Stimulated activated naive CD4-positive, alpha-beta T cell treated with Interleukin-2 at 50 U/mL for 16 hours (primary cell): ENCODE measurements at regions not wholly inside any gene's neighbourhood (a gene's known extent, or its start where the extent isn't known, plus 50 kb on each side); places are given as distances from the start of the nearest gene placed in this dataset.

Experiments used
- DNase-seq: peaks from one replicate; lab custom pipeline; 2025; lab: John Stamatoyannopoulos, UW

DNA sequence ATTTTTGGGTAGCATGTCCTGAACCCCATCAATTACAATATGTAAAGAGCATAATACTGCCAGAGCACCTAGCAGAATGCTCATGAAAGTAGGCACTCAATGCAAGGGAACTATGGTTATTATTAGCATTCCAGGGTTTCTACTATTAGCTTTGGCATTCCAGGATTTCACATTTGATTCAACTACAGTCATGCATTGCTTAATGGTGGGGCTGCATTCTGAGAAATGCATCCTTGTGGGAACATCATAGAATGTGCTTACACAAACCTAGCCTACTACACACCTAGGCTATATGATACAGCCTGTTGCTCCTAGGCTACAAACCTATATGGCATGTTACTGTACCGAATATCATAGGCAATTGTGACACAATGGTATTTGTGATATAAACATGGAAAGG lies 247.8 kb downstream of the CD83 start:
- no peak for DNase-seq

DNA sequence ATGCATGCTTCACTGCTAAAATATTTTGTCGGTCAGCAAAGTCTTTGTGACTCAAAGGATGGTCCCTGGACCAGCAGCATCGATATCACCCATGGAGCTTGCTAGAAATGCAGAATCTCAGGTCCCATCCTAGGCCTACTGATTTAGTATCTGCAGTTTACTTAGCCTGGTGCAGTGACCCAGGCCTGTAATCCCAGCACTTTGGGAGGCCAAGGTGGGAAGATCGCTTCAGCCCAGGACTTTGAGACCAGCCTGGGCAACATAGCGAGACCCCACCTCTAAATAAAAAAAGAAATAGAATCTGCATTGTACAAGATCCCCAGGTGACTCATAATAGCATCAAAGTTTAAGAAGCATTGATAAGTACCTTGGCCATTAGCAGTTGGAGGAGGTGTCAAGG lies 248.7 kb downstream of the CD83 start:
- DNase-seq, result no peak

DNA sequence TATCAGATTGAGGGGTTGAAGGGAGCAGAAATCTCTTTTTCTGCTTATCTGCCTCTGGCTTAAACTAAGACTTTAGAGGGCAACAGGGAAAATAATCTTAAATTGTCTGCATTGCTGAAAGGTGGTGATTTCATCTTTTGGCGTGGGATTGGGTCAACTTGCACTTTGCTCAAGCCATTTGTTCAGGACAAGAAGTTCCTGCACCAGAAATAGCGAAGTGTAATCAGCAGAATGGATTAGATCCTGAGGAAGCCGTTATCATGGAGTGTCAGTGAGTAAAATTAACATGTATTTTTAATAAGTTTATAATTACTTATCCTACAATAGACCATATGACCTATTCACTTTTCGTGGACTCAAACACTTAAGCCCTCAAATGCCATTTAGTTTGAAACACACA lies 249.3 kb downstream of the CD83 start:
- DNase-seq, result no peak

DNA sequence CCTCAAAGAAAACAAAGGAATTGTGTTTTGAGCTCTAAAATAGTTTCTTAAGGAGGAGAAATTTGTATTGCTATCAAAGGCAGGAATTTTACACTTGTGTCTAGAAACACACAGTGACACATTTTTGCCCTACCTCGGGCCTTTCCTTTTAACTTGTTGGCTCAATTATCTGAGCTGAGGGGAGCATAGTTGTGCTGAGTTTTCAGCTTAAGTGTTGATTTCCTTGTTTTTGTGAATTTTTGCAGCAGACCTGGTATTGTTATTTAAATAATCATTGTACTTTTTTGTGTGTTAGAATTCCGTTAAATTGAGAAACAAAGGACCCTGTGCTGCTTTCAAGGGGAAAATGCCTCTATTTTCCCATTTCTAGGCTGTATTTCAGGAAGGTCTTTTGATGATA lies 249.7 kb downstream of the CD83 start:
- DNase-seq, result no peak

DNA sequence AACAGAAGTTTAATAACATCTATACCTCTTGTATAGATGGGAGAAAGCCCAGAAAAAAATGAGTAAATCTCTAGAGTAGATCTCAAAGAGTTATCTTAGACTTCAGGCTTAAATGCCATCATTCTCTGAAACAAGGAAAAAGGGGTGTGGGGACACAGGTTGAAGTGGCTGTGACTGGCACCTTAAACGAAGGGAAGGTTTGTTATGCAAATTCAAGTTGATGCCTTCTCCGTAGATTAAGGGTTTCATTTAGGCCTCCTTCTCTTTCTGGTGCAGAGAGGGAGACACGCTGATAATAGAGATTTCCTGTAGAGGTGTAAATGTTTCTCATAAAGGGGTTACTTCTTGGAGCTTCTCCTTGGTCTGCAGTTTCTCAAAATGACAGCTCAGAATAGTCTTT lies 252.1 kb downstream of the CD83 start:
- no peak for DNase-seq

DNA sequence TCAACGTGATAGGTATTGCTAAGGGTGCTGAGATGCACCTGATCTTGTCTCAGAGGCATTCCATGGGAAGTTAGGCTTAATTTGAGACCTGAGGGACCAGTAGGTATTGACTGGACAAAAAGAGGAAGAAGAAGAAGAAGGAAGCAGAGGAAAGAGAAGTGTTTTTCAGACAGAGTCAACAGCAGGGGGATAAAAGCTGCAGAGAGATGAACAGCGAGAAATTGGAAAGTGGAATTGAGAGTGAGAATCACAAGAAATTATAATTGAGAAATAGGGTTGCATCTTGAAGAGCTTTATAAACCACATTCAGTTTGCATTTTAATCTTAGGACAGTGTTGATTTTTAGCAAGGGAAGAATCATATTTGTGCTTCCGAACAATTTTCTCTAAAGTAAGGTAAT lies 254.0 kb downstream of the CD83 start:
- no peak for DNase-seq

DNA sequence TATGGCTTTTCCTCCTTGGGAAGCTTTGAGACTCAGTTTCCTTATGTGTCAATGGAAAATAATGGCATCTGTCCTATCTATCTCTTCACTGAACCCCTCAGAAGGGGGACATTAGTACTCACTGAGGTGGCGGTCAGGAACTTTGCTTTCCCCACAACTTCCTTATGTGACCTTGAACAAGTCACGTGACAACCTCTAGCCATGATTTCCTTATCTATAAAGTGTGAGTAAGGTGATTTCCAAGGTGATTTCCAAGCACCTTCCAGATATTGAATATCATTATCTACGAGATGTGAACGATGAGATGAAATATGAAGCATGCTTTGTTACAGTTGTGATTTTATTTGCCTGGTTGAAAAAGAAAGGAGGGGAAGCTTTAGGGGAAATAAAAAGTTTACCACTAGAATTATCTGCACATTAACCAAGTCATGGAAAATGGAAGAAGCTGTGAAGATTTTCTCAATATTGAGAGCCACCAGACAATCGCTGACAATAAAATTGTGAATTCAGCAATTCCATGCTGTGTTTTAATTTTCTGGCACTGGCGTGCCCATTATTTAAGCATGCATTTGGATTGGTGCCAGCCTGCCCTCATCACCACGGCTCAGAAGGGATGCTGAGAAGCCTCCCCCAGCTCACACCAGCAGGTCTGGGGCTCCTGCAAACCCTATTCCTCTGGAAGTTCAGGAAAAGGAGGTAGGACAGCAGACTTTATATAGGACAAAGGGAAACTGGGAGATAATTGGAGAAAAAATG lies 255.3 kb downstream of the CD83 start:
- DNase-seq, result no peak

DNA sequence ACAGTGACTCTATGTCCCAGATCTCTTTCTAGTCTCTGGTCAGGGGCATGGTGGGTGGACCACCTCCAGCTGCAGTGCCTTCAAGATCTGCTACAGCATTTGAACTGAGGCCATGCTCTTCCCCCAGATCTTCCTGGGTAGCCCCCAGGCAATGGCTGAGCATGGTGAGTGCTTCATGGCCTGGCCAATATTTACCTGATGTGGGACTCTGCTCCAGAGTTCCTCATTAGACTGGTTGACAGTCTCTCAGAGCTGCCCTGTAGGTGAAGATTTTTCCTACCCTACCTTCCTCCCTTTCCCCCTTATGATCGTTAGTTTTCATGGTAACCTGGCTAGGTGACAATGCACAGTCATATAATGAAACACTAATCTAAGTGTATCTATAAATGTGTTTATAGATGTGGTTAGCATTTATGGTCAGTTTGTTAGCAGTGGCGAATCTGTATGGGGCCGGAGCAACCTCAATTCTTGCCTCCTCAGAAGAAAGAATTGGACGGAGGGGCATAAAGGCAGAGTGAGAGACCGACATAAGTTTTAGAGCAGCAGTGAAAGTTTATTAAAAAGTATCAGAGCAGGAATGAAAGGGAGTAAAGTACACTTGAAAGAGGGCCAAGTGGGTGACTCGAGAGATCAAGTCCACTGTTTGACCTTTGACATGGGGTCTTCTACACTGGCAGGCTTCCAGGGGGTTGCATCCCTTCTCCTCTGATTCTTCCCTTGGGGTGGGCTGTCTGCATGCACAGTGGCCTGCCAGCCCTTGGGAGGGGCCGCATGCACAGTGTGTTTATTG lies 256.3 kb downstream of the CD83 start:
- DNase-seq, result no peak

DNA sequence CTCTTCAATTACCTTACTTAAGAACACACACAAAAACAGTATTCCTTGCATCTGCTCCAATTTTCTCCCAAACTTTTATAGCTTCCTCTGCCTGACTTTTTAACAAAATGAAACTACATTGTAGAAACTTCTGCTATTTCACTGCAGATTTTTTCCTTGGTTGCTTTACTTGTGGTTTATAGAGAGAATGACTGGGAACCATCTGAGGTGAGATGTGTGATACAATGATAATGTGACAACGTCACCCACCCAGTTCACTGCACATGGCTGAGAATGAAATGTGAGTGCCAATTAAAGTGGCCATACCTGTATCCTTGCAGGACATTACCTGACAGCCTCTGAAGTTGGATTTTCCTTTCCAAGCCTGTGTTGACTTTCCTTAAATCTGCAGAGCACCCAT lies 258.4 kb downstream of the CD83 start:
- no peak for DNase-seq

DNA sequence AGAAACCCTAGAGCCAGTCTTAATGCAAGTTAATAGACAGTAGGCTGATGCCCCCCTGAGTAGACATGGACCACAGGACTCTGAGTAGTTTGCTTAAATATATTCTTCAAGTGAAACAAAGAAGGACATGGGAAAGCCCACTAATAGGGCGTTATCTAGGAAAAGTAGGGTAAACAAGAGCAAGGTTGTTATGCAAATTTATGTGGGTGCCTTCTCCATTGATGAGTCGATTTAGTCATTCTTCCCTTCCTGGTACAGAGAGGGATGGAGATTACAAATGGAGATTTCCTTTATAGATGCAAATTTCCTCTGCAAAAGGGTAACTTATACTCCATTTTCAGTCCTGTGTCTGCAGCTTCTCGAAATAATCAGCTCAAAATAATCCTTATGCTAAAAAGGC lies 262.0 kb downstream of the CD83 start:
- no peak for DNase-seq

DNA sequence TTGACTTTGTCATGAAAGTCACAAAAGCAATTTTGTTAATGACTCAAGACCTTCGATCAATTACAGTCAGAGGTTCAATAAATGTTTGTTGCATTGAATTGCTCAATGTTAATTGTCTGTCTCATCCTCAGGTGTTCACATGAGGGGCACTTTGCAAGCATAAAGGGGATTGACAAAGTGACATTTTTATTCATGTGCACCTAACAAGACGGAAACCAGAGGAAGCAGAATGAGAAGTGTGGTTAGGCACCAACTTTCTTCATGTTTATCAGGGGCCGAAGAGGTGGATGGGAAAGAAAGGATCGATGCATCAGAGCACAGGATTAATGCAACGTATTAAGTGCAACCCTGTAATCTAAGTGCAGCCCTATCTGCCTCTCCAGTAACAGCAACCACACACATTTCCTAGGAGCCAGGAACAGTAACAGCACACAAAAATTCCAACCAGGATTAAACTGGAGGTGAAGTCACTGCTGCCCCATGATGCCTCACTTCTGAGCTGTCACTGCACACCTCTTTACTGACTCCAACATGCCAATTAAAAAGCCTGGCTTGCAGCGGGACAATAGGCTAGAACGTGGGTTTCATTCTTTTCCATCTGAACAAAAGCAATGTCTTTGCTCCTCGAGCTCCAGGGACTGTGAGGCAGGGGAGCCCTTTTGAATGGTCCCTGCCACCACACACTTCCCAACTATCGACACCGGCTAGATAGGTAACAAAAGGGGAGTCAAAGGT lies 262.7 kb downstream of the CD83 start:
- DNase-seq, result no peak

DNA sequence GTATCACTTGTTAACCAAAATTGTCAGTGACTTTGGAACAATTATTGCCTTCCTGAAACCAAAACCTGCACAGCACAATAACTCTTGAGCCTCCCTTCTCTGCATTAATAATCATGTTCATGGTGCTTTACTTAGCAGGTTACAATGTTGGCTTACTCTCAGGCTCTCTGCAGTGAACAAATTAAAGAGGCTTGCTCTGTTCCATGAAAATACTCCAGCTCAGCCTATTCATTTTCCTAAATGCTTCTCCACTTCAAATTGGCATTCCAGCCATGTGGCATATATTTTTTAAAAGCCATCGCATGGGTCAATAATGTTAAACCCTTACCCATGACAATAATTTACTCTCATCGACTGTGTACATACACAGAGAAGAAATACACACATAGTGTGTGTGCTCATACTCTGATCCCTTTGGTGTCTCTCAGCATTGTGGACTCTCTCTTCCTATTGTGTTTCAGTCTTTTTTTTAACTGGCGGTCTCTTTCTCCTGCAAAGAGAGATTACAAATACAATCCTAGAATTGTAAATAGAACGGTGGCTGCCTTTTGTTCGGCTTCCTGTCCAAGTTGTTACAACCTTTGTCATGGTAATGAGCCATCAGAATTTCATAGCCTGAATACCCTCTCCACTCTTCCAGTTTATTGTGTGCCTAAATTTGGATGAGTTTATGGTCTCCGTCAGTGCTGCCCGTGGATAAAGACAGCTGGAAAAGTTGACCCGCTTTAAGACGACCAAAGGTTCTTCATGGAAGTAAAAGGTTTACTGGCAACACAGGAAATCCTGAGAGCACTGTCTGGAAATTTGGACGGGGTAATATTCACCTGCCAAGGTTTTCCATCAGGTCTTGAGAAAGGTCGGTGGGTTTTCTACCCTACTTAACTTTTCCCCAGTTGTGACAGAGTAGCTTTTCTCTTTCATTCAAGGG lies 263.6 kb downstream of the CD83 start:
- no peak for DNase-seq

DNA sequence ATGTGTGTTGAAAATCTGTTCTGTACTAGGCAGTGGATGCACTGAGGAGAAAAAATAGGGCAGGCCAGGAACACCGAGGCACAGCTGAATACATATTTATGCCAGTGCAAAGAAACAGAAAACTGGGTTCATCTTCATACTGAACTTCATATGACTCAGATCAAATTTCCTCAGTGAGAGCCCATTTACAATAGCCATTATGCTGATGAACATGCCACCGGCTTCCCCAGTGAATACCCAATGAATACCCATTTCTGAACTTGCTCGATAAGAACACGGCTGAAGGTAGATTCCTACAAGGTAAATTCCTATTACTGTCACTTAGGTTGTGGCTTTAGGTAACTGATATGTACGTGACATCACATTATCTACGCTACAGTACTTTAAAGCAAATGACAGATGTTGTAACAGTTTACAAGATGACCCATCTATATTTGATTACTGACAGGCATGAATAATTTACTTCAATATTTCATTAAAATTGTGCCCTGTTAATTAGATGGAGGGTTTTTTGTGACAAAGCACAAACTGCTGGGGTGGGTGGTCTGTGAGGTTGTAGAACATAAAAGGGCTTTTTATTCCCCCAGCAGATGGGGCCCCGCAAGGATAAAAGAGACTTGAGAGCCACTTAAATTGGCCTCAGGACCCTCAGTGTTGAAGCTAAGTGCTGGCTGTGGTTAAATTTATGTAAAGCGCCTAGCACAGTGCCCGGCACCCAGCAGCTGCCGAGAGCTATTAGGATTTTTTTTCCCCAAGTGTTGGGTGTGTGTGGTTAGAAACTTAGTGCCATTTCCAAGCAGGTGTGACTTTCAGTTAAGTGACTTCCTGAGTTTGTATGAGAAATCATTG lies 264.5 kb downstream of the CD83 start:
- DNase-seq, result no peak

DNA sequence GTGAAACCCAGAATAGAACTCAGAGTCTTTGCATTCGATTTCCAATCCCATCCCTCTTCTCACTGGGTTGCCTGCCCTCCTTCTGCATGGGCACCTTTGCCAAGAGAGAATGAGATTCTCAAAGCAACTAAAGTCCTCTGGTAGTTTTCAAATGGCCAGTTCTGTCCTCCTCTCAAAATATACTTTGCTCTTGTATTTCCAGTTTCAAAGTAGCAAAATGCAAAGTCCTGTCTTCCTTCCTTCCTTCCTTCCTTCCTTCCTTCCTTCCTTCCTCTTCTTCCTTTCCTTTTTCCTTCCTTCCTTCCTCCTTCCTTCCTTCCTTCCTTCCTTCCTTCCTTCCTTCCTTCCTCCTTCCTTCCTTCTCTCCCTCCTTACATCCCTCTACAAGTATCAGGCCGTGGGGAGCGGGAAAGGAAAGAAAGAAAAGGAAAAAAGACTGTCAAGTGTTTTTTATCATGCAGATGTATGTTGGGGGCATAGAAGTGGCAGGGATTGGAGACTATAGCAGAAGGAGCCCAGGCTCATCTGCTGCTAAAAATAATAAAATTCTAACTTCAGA lies 265.2 kb downstream of the CD83 start:
- DNase-seq, result no peak

DNA sequence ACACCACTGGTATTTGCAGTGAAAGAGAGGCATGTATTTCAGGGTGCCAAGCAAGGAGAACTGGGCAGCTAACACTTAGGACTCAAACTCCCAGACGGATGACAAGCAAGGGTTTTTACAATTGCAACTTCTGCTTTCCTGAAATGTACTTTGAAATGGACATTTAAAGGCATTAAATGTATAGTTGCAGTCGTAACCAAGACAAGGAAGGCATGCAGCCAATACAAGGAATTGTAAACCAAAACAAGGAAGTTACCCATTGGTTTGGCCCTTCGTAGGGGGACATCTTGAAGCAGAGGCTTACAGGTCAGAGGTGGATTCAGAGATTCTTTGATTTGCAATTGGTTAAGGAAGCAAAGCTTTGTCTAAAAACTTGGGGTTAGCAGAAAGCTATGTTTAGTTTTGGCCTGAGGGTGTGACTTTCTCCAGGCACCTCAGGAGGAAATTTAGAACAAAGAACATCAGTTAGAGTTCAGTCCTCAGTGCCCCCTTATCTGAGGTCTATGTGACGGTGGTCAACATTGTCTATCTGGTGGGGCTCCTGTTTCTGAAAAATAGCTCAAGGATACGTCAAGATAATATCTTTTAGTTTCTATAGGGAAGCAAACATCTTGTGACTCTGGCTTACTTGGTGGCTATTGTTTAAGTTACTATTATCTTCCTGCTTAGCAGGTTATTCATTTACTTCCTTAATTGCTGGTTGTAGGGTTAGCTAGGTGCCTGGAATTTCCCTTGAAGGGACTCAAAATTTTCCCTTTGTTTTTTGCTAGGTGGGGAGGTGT lies 266.0 kb downstream of the CD83 start:
- no peak for DNase-seq

DNA sequence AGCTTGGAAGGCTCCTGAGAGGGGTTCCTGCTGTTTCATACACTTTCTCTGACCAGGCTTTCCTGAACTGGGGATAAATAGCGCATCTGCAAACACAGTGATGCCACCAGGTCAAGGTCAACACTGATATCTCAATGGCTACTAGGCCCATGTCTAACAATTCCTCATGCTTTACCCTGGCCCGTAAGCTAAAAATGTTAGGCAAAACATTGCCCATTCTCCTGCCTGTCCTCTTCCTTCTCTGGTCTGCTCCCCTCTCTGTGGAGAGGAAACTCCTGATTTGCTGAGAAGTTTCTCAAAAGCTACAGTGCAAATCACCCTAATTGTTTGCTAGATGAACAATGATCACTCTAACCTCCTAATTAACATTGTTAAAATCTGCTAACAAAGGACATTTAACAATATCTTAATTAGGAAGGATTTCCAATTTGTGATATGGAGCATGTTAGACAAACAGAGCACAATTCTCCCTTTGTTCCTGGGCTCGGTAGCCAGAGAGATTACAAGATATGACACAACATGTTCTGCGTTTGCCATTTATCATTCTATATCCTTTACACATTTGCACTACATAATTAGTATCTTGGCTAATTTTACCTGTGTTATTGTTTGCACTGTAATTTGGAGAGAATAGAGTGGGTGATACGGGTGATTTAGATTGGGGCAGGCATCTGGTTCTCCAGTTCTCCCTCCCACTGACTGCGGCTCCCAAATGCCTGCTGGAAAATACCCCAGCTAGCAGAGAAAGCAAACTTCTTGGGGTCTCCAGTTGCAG lies 266.8 kb downstream of the CD83 start:
- DNase-seq, result no peak

DNA sequence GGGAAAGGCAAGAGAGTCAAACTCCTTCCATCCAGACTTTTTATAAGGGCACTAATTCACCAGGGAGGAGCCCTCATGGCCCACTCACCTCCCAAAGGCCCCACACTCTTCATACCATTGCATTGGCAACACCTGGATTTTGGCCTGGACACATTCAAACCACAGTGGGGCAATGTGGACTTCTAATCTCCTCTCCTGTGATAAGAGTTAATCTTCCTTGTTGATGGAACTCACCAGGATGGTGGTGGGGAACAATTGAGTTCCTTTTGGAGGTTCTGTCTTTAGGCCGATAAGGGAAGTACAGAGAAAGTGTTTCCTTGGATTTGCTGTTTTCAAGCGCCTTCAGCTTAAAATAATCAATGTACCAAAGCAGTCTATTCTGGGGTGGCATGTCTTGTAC lies 268.7 kb downstream of the CD83 start:
- no peak for DNase-seq

DNA sequence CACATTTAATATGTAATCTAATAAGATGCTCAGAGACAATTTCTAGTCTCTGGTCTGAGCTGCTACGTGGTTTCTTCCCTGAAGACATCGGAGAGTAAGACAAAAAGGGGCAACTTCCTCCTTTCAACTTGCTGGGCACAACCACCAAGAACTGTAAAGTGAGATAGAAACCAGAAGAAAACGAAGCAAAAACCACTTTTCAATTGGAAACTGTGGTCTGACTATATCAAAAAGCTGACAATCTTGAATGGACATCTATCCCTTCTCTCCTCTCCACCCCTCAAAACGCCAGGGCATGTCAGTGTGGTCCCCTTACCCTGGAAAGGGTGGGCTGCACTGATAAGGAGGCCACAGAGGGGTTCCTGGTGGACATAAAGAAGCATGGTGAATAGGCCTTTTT lies 269.1 kb downstream of the CD83 start:
- DNase-seq, result no peak

DNA sequence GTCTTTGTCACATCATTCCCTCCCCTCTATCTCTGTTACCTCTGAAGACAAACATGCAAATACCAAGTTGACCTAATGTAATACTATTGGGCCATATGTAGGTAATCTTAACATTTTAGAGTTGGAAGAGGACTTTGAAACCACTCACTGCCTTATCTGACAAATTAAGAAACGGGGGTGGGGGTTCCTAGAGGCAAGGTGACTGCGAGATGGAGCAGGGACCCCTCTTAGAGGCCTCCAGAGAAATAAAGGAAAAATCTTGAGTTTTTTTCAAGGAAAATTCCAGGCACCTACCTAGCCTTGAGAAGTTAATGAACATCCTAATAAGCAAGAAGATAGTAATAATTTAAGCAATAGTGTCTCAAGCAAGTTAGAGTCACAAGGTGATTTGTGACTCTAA lies 270.8 kb downstream of the CD83 start:
- no peak for DNase-seq
